K562 (cell line): ENCODE measurements at regions not wholly inside any gene's neighbourhood (a gene's known extent, or its start where the extent isn't known, plus 50 kb on each side); places are given as distances from the start of the nearest gene placed in this dataset.

ENCODE experiments used
- ATAC-seq: fragments of 200-7000 bp; cut with Tn5 transposase; 3 replicates; pipeline ENCODE4 v1.9.1; 2020; ENCODE audit warnings: moderate library complexity
- BruUV-seq: library from RNA; stranded (reverse); fragments of 400-500 nt; replicated peaks from 2 replicates; lab custom pipeline; 2021; lab: Mats Ljungman, UMichigan
- CTCF ChIA-PET: fragments of 300-600 bp; formaldehyde crosslinking; extraction: SDS; loops from one replicate; lab custom pipeline; 2021; ENCODE audit warnings: low intra/inter-chr PET ratio; lab: Yijun Ruan, JAX
- POLR2A ChIA-PET: fragments of 300-600, 350-650 bp; sonication (Branson Sonifier 250); formaldehyde crosslinking; extraction: SDS; loops from one replicate; lab custom pipeline; 2021; ENCODE audit warnings: antibody characterized with exemption, inconsistent platforms; lab: Yijun Ruan, JAX
- DNase-seq, 4 experiments: peaks; one replicate each; pipeline versions ENCODE4 v3.0.0 to v3.0.0-alpha.2; 2011 to 2018; ENCODE audit warnings: low spot score in 3 of 4, mixed read lengths in 3 of 4; ENCODE audit errors: extremely low read depth in 1 of 4
- FAIRE-seq: peaks from 2 replicates; lab custom pipeline; 2011; peaks lifted over from hg19 to GRCh38; lab: Jason Lieb, UNC
- H2AFZ ChIP-seq: 2 replicates; pipeline ENCODE4 v1.6.0; 2011; ENCODE audit warnings: low read depth, low read length, control low read depth, inconsistent platforms
- H3K27ac ChIP-seq: fragments of 200-600 bp; 3 replicates; pipeline ENCODE4 v1.8.0; 2011; ENCODE audit warnings: low read depth, mild to moderate bottlenecking, control low read depth, inconsistent platforms, low read length, moderate library complexity, mixed read lengths; ENCODE audit errors: extremely low read depth
- H3K27me3 ChIP-seq, 2 experiments: fragments of 300-600 bp in 1 of 2; 2 replicates in 1 of 2; 3 replicates in 1 of 2; pipeline versions ENCODE4 v1.6.0 to v1.8.0; 2011; ENCODE audit warnings: inconsistent platforms in 2 of 2, low read length in 2 of 2, mild to moderate bottlenecking in 1 of 2, mixed read lengths in 1 of 2, moderate library complexity in 1 of 2; ENCODE audit not compliant: control insufficient read depth in 2 of 2, insufficient read depth in 2 of 2
- H3K36me3 ChIP-seq: fragments of 300-600 bp; 3 replicates; pipeline ENCODE4 v1.8.0; 2011; ENCODE audit warnings: mild to moderate bottlenecking, low read length, inconsistent platforms; ENCODE audit not compliant: control insufficient read depth, insufficient read depth
- H3K4me1 ChIP-seq, 2 experiments: fragments of 200-600 bp in 1 of 2; replicated peaks in 1 of 2; 2 replicates in 1 of 2; 3 replicates in 1 of 2; pipeline versions ENCODE4 v1.5.1 to v1.8.0; 2011; ENCODE audit warnings: inconsistent platforms in 2 of 2, low read length in 2 of 2, mild to moderate bottlenecking in 1 of 2, mixed read lengths in 1 of 2, moderate library complexity in 1 of 2; ENCODE audit not compliant: control insufficient read depth in 2 of 2, insufficient read depth in 2 of 2
- H3K4me2 ChIP-seq: 2 replicates; pipeline ENCODE4 v1.6.1; 2011; ENCODE audit warnings: low read length, control low read depth, inconsistent platforms, mixed read lengths; ENCODE audit not compliant: insufficient read depth
- H3K4me3 ChIP-seq: fragments of 200-600 bp; sonication (generic), shearing (Covaris generic); 2 replicates; pipeline ENCODE4 v1.5.1; 2016; ENCODE audit warnings: control low read depth, inconsistent platforms
- H3K79me2 ChIP-seq: fragments of 200-600 bp; 3 replicates; pipeline ENCODE4 v1.8.0; 2011; ENCODE audit warnings: low read length, inconsistent platforms; ENCODE audit not compliant: control insufficient read depth, insufficient read depth
- H3K9ac ChIP-seq, 2 experiments: 2 replicates each; pipeline versions ENCODE4 v1.6.0 to v1.6.1; 2011; ENCODE audit warnings: low read depth in 2 of 2, low read length in 2 of 2, control low read depth in 1 of 2, inconsistent platforms in 1 of 2, mild to moderate bottlenecking in 1 of 2, mixed read lengths in 1 of 2; ENCODE audit not compliant: insufficient read depth in 1 of 2
- H3K9me1 ChIP-seq: one replicate; pipeline ENCODE4 v1.6.0; 2011; ENCODE audit warnings: inconsistent platforms, mild to moderate bottlenecking, low read length, moderate library complexity; ENCODE audit not compliant: control insufficient read depth, insufficient read depth
- H3K9me3 ChIP-seq: replicated peaks from 2 replicates; pipeline ENCODE4 v1.5.1; 2011; ENCODE audit warnings: low read depth, low read length, inconsistent platforms; ENCODE audit not compliant: control insufficient read depth, insufficient read depth
- H4K20me1 ChIP-seq: replicated peaks from 2 replicates; pipeline ENCODE4 v1.6.1; 2011; ENCODE audit warnings: low read length, inconsistent platforms, mixed read lengths; ENCODE audit not compliant: control insufficient read depth, insufficient read depth
- CTCFL ChIP-seq: IDR thresholded peaks from 2 replicates; pipeline ENCODE4 v1.6.1; 2011; ENCODE audit warnings: borderline replicate concordance, low read depth, mild to moderate bottlenecking, moderate library complexity, low read length; ENCODE audit not compliant: insufficient read depth, poor library complexity, severe bottlenecking
- MLX ChIP-seq, 2 experiments: fragments of 450-650 bp in 1 of 2; sonication (generic) in 1 of 2; formaldehyde crosslinking; conservative IDR thresholded peaks; 2 replicates each; pipeline versions ENCODE4 v1.4.0 to v1.8.1; 2020 to 2022; ENCODE audit warnings: mild to moderate bottlenecking in 1 of 2, missing genetic modification reagents in 1 of 2
- POLR2H ChIP-seq: IDR thresholded peaks from 2 replicates; pipeline ENCODE4 v1.6.1; 2016; ENCODE audit warnings: missing genetic modification characterization, low read depth, mild to moderate bottlenecking, control low read depth, missing compliant biosample characterization, moderate library complexity
- TSHZ1 ChIP-seq: fragments of 250-450 bp; sonication (Bioruptor Pico); IDR thresholded peaks from 2 replicates; pipeline ENCODE4 v1.4.0; 2020; ENCODE audit warnings: mild to moderate bottlenecking, moderate library complexity
- WHSC1 ChIP-seq: IDR thresholded peaks from one replicate; pipeline ENCODE4 v1.6.1; 2012; ENCODE audit warnings: low read length, control low read depth, inconsistent platforms
- ZFPM2 ChIP-seq: fragments of 250-450 bp; sonication (Bioruptor Pico); IDR thresholded peaks from 2 replicates; pipeline ENCODE4 v1.5.1; 2022; ENCODE audit warnings: mild to moderate bottlenecking
- ZNF398 ChIP-seq: fragments of 250-450 bp; sonication (Bioruptor Pico); IDR thresholded peaks from 2 replicates; pipeline ENCODE4 v1.8.0; 2021; ENCODE audit warnings: moderate library complexity, mild to moderate bottlenecking, inconsistent platforms
- ZSCAN29 ChIP-seq: fragments of 450-650 bp; IDR thresholded peaks from 2 replicates; pipeline ENCODE4 v1.6.1; 2017
- WGBS: fragments of 100-300 bp; shearing (Covaris generic); methylation state at CpG from one replicate; pipeline ENCODE4 v1.1.6; 2016; ENCODE audit warnings: low coverage, mixed read lengths; ENCODE audit not compliant: insufficient coverage; ENCODE audit errors: missing lambda C conversion rate; 5-methylcytosine and 5-hydroxymethylcytosine counted together
- in situ Hi-C: fragments of 300-500 bp; cut with MboI; formaldehyde crosslinking; loops from 4 replicates; pipeline ENCODE4 v1.15.0; 2018; ENCODE audit warnings: inconsistent platforms, mixed read lengths
- intact Hi-C: fragments of 100-400 bp; cut with micrococcal nuclease; formaldehyde crosslinking; loops from 2 replicates; pipeline ENCODE4 v1.14.2; 2022

- H3K27ac ChIP-seq: no peak overlapping the region
- FAIRE-seq: no peak
- no peak overlapping the region for H3K4me2 ChIP-seq
- ATAC-seq: no peak
- BruUV-seq: no TSS peak
- no peak for TF ChIP-seq ZFPM2
- TF ChIP-seq MLX (CRISPR knock-in tag; conservative IDR thresholded peaks at IDR 0.05): no peak
- WGBS: 0% methylated on average over 2 of the region's 3 CpGs
- H3K9me1 ChIP-seq: no peaks in the 10 kb centered on the region
- no peak for DNase-seq
- H3K9me3 ChIP-seq: no peaks in the 10 kb centered on the region
- H4K20me1 ChIP-seq: no peaks in the 10 kb centered on the region
- no peaks in the 10 kb centered on the region for H3K36me3 ChIP-seq
- H3K4me1 ChIP-seq: no peaks in the 10 kb centered on the region
- ChIA-PET CTCF (no interaction called here), POLR2A (no interaction called here)
- no peak overlapping the region for H2AFZ ChIP-seq
- in situ Hi-C loops: no loop called here
- intact Hi-C loops: no loop called here
- no peak overlapping the region for H3K9ac ChIP-seq
- H3K79me2 ChIP-seq: no peaks in the 10 kb centered on the region
- no peak overlapping the region for H3K4me3 ChIP-seq
- H3K27me3 ChIP-seq: no peaks in the 10 kb centered on the region
Measured at GRCh38 chr13:76538004-76538403, 348.2 kb downstream of the KCTD12 start.

GRCh38 chr13:76533251-76533650 is 353.0 kb downstream of the KCTD12 start:
- Histone ChIP-seq H3K79me2 (no peaks in the 10 kb centered on the region), H3K4me1 (no peaks in the 10 kb centered on the region), H3K27me3 (no peaks in the 10 kb centered on the region), H3K9ac (no peak overlapping the region), H3K4me2 (no peak overlapping the region), H3K9me1 (no peaks in the 10 kb centered on the region), H3K9me3 (no peaks in the 10 kb centered on the region), H2AFZ (no peak overlapping the region), H3K27ac (no peak overlapping the region), H3K4me3 (no peak overlapping the region), H4K20me1 (no peaks in the 10 kb centered on the region), H3K36me3 (no peaks in the 10 kb centered on the region)
- no peak for FAIRE-seq
- 0% methylated on average over 2 of the region's 2 CpGs for WGBS
- no peak for DNase-seq
- no peak for ATAC-seq
- in situ Hi-C loops: no loop called here
- POLR2A ChIA-PET: no interaction called here
- intact Hi-C loops: no loop called here
- no TSS peak for BruUV-seq
- CTCF ChIA-PET: no interaction called here
- TF ChIP-seq TSHZ1 (CRISPR knock-in tag) (no peak), WHSC1 (no peak), ZNF398 (CRISPR knock-in tag) (no peak), ZSCAN29 (no peak), POLR2H (tag) (no peak), CTCFL (no peak)
